Upper lobe of right lung (tissue), 1 donor: ENCODE measurements at regions not wholly inside any gene's neighbourhood (a gene's known extent, or its start where the extent isn't known, plus 50 kb on each side); places are given as distances from the start of the nearest gene placed in this dataset.
A peak's percentile ranks its signal among the peaks of the same experiment; 100 is the strongest.

Experiments used
- ATAC-seq: fragments of 200-7000 bp; cut with Tn5 transposase; one replicate; pipeline ENCODE4 v1.9.1; 2020; ENCODE audit warnings: mild to moderate bottlenecking, moderate library complexity
- DNase-seq: peaks from one replicate; pipeline ENCODE4 v3.0.0-alpha.2; 2020
- H3K27ac ChIP-seq: fragments of 200-600 bp; one replicate; pipeline ENCODE4 v1.8.0; 2022
- H3K27me3 ChIP-seq: fragments of 200-600 bp; one replicate; pipeline ENCODE4 v1.8.0; 2022; ENCODE audit warnings: mild to moderate bottlenecking
- H3K36me3 ChIP-seq: fragments of 200-600 bp; one replicate; pipeline ENCODE4 v1.8.0; 2022
- H3K4me1 ChIP-seq: fragments of 200-600 bp; one replicate; pipeline ENCODE4 v1.8.0; 2022
- H3K4me3 ChIP-seq: fragments of 200-600 bp; one replicate; pipeline ENCODE4 v1.8.0; 2022; ENCODE audit warnings: mild to moderate bottlenecking
- H3K9me3 ChIP-seq: fragments of 200-600 bp; one replicate; pipeline ENCODE4 v1.8.0; 2022
- CTCF ChIP-seq: fragments of 200-600 bp; IDR thresholded peaks from one replicate; pipeline ENCODE4 v1.8.0; 2022; ENCODE audit warnings: antibody characterized with exemption
- intact Hi-C: fragments of 100-400 bp; cut with DNase I; formaldehyde crosslinking; loops from one replicate; pipeline ENCODE4 v1.11.0; 2022
- donor health status: DM: no; HTN: yes; CAD: no; lungs with severe emphysema.

GRCh38 chr5:39970117-39970798 lies 545.5 kb upstream of the DAB2 start:
- Histone ChIP-seq H3K4me3 (no peak overlapping the region), H3K9me3 (no peaks in the 10 kb centered on the region), H3K27ac (no peak overlapping the region), H3K36me3 (no peaks in the 10 kb centered on the region), H3K4me1 (no peaks in the 10 kb centered on the region), H3K27me3 (no peaks in the 10 kb centered on the region)
- DNase-seq = no peak
- no peak for TF ChIP-seq CTCF
- ATAC-seq = no peak
- intact Hi-C loops = no loop called here

GRCh38 chr5:39968381-39968780 lies 543.6 kb upstream of the DAB2 start:
- Histone ChIP-seq H3K4me3 (no peak overlapping the region), H3K27me3 (no peaks in the 10 kb centered on the region), H3K9me3 (no peaks in the 10 kb centered on the region), H3K4me1 (no peaks in the 10 kb centered on the region), H3K36me3 (no peaks in the 10 kb centered on the region), H3K27ac (no peak overlapping the region)
- no peak for TF ChIP-seq CTCF
- no peak for DNase-seq
- intact Hi-C loops = no loop called here
- ATAC-seq = no peak

GRCh38 chr5:39955156-39955555 lies 530.4 kb upstream of the DAB2 start:
- TF ChIP-seq CTCF = no peak
- intact Hi-C loops = no loop called here
- Histone ChIP-seq H3K27ac (no peak overlapping the region), H3K9me3 (no peaks in the 10 kb centered on the region), H3K4me1 (no peaks in the 10 kb centered on the region), H3K36me3 (no peaks in the 10 kb centered on the region), H3K27me3 (no peaks in the 10 kb centered on the region), H3K4me3 (no peak overlapping the region)
- ATAC-seq (no peak), DNase-seq (no peak)

GRCh38 chr5:39951070-39951469 lies 526.3 kb upstream of the DAB2 start:
- no peaks in the 10 kb centered on the region for H3K36me3 ChIP-seq
- H3K4me1 ChIP-seq = no peaks in the 10 kb centered on the region
- H3K27me3 ChIP-seq = no peaks in the 10 kb centered on the region
- ATAC-seq (no peak), DNase-seq (no peak)
- no peaks in the 10 kb centered on the region for H3K9me3 ChIP-seq
- intact Hi-C loops = no loop called here
- no peak overlapping the region for H3K27ac ChIP-seq
- H3K4me3 ChIP-seq = no peak overlapping the region
- no peak for TF ChIP-seq CTCF

- peak; percentile 89 for ATAC-seq
- intact Hi-C loops = loop anchor here (10.0 kb wide), 1 partner anchor 736 kb away; no protein-coding TSS in a partner anchor
- no peaks in the 10 kb centered on the region for H3K4me1 ChIP-seq
- TF ChIP-seq CTCF = peak; percentile 78
- H3K27me3 ChIP-seq = no peaks in the 10 kb centered on the region
- no peak for DNase-seq
- no peak overlapping the region for H3K27ac ChIP-seq
- H3K36me3 ChIP-seq = no peaks in the 10 kb centered on the region
- no peaks in the 10 kb centered on the region for H3K9me3 ChIP-seq
- no peak overlapping the region for H3K4me3 ChIP-seq
Measured at GRCh38 chr5:39948867-39949468, 524.2 kb upstream of the DAB2 start.
